Cardiac fibroblast (primary cell): ENCODE measurements at regions not wholly inside any gene's neighbourhood (a gene's known extent, or its start where the extent isn't known, plus 50 kb on each side); places are given as distances from the start of the nearest gene placed in this dataset.
A peak's percentile ranks its signal among the peaks of the same experiment; 100 is the strongest.

Experiments
- DNase-seq, 2 donors: peaks; one replicate each; pipeline versions ENCODE4 v3.0.0 to v3.0.0-alpha.2; 2010; ENCODE audit warnings: low read depth in 2 of 2
- H3K4me3 ChIP-seq, 2 donors: replicated peaks in 1 of 2; 1 replicate in 1 of 2; 2 replicates in 1 of 2; pipeline ENCODE4 v1.5.1; 2011; ENCODE audit warnings: low read depth in 2 of 2, low read length in 2 of 2, mild to moderate bottlenecking in 2 of 2, moderate library complexity in 1 of 2
- TF ChIP-seq, protein P1 (sequence below): IDR thresholded peaks from one replicate; pipeline ENCODE4 v1.5.1; 2011; ENCODE audit warnings: low read depth, mild to moderate bottlenecking, low read length, inconsistent platforms

GRCh38 chr11:69905611-69906452 is 86.6 kb upstream of the FGF3 start:
- no peak overlapping the region for H3K4me3 ChIP-seq
- DNase-seq: no peak
- TF ChIP-seq, protein P1, sequence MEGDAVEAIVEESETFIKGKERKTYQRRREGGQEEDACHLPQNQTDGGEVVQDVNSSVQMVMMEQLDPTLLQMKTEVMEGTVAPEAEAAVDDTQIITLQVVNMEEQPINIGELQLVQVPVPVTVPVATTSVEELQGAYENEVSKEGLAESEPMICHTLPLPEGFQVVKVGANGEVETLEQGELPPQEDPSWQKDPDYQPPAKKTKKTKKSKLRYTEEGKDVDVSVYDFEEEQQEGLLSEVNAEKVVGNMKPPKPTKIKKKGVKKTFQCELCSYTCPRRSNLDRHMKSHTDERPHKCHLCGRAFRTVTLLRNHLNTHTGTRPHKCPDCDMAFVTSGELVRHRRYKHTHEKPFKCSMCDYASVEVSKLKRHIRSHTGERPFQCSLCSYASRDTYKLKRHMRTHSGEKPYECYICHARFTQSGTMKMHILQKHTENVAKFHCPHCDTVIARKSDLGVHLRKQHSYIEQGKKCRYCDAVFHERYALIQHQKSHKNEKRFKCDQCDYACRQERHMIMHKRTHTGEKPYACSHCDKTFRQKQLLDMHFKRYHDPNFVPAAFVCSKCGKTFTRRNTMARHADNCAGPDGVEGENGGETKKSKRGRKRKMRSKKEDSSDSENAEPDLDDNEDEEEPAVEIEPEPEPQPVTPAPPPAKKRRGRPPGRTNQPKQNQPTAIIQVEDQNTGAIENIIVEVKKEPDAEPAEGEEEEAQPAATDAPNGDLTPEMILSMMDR: no peak

DNA sequence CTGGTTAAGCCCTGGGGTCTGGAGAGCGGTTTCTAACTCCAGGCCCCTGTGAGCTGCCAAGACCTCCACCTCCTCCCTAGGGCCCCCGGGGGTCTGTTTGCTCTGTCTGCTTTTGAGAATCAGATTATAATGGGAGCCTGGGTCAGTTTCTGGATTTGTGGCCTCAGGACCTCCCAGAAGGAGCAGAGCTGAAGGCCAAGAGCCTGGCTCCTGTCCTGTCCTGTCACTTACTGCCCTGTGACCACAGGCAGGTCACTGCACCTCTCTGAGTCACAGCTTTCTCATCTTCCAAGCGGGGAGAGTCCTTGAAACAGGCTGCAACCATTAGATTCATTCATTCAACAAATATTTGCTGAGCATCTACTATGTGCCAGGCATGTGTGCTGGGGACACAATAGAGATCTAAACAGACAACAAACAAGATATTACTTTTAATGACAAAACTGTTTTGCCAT is 87.3 kb upstream of the FGF3 start:
- DNase-seq: no peak
- TF ChIP-seq, protein P1: no peak
- H3K4me3 ChIP-seq: no peak overlapping the region

DNA sequence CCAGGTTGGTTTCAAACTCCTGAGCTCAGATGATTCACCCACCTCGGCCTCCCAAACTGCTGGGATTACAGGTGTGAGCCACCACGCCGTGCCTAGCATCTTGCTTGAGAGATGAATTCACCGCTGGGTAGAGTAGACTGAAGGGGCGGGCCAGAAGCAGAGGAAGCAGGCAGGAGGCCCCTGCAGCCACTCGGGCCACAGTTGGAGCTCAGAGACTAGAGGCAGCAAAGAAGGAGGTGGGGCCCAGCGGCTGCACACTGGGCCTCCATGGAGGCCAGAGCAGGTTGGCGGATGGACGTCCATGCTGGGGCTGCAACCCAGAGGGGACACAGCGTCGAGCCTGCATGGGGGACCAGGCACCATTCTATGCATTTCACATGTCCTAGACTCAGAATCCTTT is 88.4 kb upstream of the FGF3 start:
- TF ChIP-seq, protein P1: no peak
- no peak for DNase-seq
- H3K4me3 ChIP-seq: no peak overlapping the region

GRCh38 chr11:69908511-69909220 is 89.5 kb upstream of the FGF3 start:
- DNase-seq: no peak
- H3K4me3 ChIP-seq: no peak overlapping the region
- TF ChIP-seq, protein P1: no peak

GRCh38 chr11:69909561-69910518 is 90.6 kb upstream of the FGF3 start:
- TF ChIP-seq, protein P1: peak; percentile 62
- no peak for DNase-seq

More at GRCh38 chr11:69909561-69910518, 90.6 kb upstream of the FGF3 start:
- H3K4me3 ChIP-seq: no peak overlapping the region
